Mesenchymal stem cell (in vitro differentiated cells and primary cell): ENCODE measurements at regions not wholly inside any gene's neighbourhood (a gene's known extent, or its start where the extent isn't known, plus 50 kb on each side); places are given as distances from the start of the nearest gene placed in this dataset.

Experiments used
- DNase-seq: peaks from one replicate; pipeline ENCODE4 v3.0.0-alpha.2; 2013
- H2AFZ ChIP-seq: one replicate; pipeline ENCODE4 v1.6.1; 2013; ENCODE audit warnings: low read depth, mild to moderate bottlenecking, control low read depth, inconsistent platforms, low read length, moderate library complexity
- H2AK5ac ChIP-seq: 2 replicates; pipeline ENCODE4 v1.6.1; 2013; ENCODE audit warnings: low read length, moderate library complexity, mild to moderate bottlenecking, inconsistent platforms; ENCODE audit not compliant: severe bottlenecking
- H2BK120ac ChIP-seq: one replicate; pipeline ENCODE4 v1.6.1; 2013; ENCODE audit warnings: low read depth, mild to moderate bottlenecking, inconsistent platforms, low read length, moderate library complexity
- H2BK12ac ChIP-seq, 2 experiments: one replicate each; pipeline ENCODE4 v1.6.1; 2013; ENCODE audit warnings: inconsistent platforms in 2 of 2, low read length in 2 of 2, mild to moderate bottlenecking in 2 of 2, moderate library complexity in 2 of 2, control low read depth in 1 of 2
- H2BK15ac ChIP-seq: one replicate; pipeline ENCODE4 v1.6.1; 2013; ENCODE audit warnings: mild to moderate bottlenecking, low read depth, inconsistent platforms; ENCODE audit not compliant: poor library complexity, severe bottlenecking
- H2BK5ac ChIP-seq: 2 replicates; pipeline ENCODE4 v1.6.1; 2013; ENCODE audit warnings: low read depth, mild to moderate bottlenecking, low read length, control low read depth, inconsistent platforms; ENCODE audit not compliant: poor library complexity, severe bottlenecking
- H3K14ac ChIP-seq, 2 experiments: one replicate each; pipeline ENCODE4 v1.6.1; 2013; ENCODE audit warnings: inconsistent platforms in 2 of 2, low read length in 2 of 2, control low read depth in 1 of 2, mild to moderate bottlenecking in 1 of 2, moderate library complexity in 1 of 2
- H3K18ac ChIP-seq, 2 experiments: one replicate each; pipeline ENCODE4 v1.6.1; 2013; ENCODE audit warnings: inconsistent platforms in 2 of 2, low read length in 2 of 2, control low read depth in 1 of 2, low read depth in 1 of 2, mild to moderate bottlenecking in 1 of 2
- H3K23ac ChIP-seq, 2 experiments: one replicate each; pipeline ENCODE4 v1.6.1; 2013; ENCODE audit warnings: inconsistent platforms in 2 of 2, low read length in 2 of 2, mild to moderate bottlenecking in 2 of 2, moderate library complexity in 2 of 2, control low read depth in 1 of 2
- H3K27ac ChIP-seq: 2 replicates; pipeline ENCODE4 v1.5.1; 2013; ENCODE audit warnings: mild to moderate bottlenecking, moderate library complexity, low read length, control low read depth, inconsistent platforms; ENCODE audit not compliant: poor library complexity, severe bottlenecking
- H3K27me3 ChIP-seq, 2 experiments: 2 replicates each; pipeline versions ENCODE4 v1.6.1 to v1.7.0; 2013; ENCODE audit warnings: low read length in 2 of 2, mild to moderate bottlenecking in 2 of 2, moderate library complexity in 2 of 2, control low read depth in 1 of 2, inconsistent platforms in 1 of 2; ENCODE audit not compliant: control insufficient read depth in 1 of 2, insufficient read depth in 1 of 2
- H3K36me3 ChIP-seq, 2 experiments: 2 replicates each; pipeline versions ENCODE4 v1.6.1 to v1.7.0; 2013; ENCODE audit warnings: low read length in 2 of 2, control low read depth in 1 of 2, inconsistent platforms in 1 of 2, low read depth in 1 of 2, mild to moderate bottlenecking in 1 of 2; ENCODE audit not compliant: insufficient read depth in 2 of 2, control insufficient read depth in 1 of 2
- H3K4ac ChIP-seq, 2 experiments: one replicate each; pipeline ENCODE4 v1.6.1; 2013; ENCODE audit warnings: inconsistent platforms in 2 of 2, low read length in 2 of 2, mild to moderate bottlenecking in 2 of 2, moderate library complexity in 2 of 2, control low read depth in 1 of 2, low read depth in 1 of 2
- H3K4me1 ChIP-seq: 2 replicates; pipeline ENCODE4 v1.6.1; 2013; ENCODE audit warnings: low read depth, low read length, control low read depth; ENCODE audit not compliant: control insufficient read depth, insufficient read depth
- H3K4me2 ChIP-seq: 2 replicates; pipeline ENCODE4 v1.6.1; 2013; ENCODE audit warnings: low read length, mild to moderate bottlenecking, inconsistent platforms; ENCODE audit not compliant: poor library complexity, severe bottlenecking
- H3K4me3 ChIP-seq, 2 experiments: 2 replicates each; pipeline versions ENCODE4 v1.5.1 to v1.7.0; 2013; ENCODE audit warnings: low read length in 2 of 2, mild to moderate bottlenecking in 2 of 2, control low read depth in 1 of 2, low read depth in 1 of 2; ENCODE audit not compliant: insufficient read depth in 1 of 2
- H3K79me1 ChIP-seq: replicated peaks from 2 replicates; pipeline ENCODE4 v1.6.1; 2013; ENCODE audit warnings: mild to moderate bottlenecking, control low read depth, low read length, inconsistent platforms; ENCODE audit not compliant: poor library complexity, severe bottlenecking
- H3K9ac ChIP-seq: 2 replicates; pipeline ENCODE4 v1.7.0; 2013; ENCODE audit warnings: mild to moderate bottlenecking, low read length, moderate library complexity
- H3K9me3 ChIP-seq: 2 replicates; pipeline ENCODE4 v1.7.0; 2013; ENCODE audit warnings: mild to moderate bottlenecking, low read length; ENCODE audit not compliant: control insufficient read depth
- H4K8ac ChIP-seq: one replicate; pipeline ENCODE4 v1.6.1; 2013; ENCODE audit warnings: inconsistent platforms, mild to moderate bottlenecking, low read length, moderate library complexity
- H4K91ac ChIP-seq: one replicate; pipeline ENCODE4 v1.6.1; 2013; ENCODE audit warnings: mild to moderate bottlenecking, low read length, inconsistent platforms
- WGBS: methylation state at CpG from one replicate; pipeline ENCODE4 v1.1.7; 2013; ENCODE audit warnings: mixed read lengths; 5-methylcytosine and 5-hydroxymethylcytosine counted together

DNA sequence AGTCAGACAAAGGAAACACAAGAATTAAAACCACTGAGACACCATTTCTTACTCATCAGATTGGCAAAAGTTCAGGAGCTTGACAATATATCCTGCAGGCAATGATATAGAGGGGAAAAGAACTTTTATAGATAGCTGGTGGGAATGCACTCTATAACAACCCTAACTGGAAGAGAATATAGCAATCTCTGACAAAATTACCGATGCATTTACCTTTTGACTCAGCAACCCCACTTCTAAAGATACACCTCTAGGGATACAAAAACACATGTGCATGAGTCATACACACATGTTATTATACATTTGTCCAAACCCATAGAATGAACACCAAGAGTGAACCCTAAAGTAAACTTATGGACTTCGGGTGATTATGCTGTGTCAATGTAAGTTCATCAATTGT lies 79.4 kb upstream of the SRD5A2 start:
- Histone ChIP-seq H2AFZ (no peak overlapping the region), H3K23ac (no peak overlapping the region), H3K18ac (no peak overlapping the region), H2BK5ac (no peak overlapping the region), H2BK12ac (no peak overlapping the region), H4K91ac (no peak overlapping the region), H3K4me1 (no peaks in the 10 kb centered on the region), H3K36me3 (no peaks in the 10 kb centered on the region), H4K8ac (no peak overlapping the region), H3K79me1 (no peaks in the 10 kb centered on the region), H3K9ac (no peak overlapping the region), H2BK15ac (no peak overlapping the region), H3K4ac (no peak overlapping the region), H2AK5ac (no peak overlapping the region), H3K27me3 (no peaks in the 10 kb centered on the region), H3K4me2 (no peak overlapping the region), H3K14ac (no peak overlapping the region), H3K4me3 (no peak overlapping the region), H3K27ac (no peak overlapping the region), H3K9me3 (peaks cover 3% of the 10 kb centered on the region), H2BK120ac (no peak overlapping the region)
- DNase-seq, result no peak
- WGBS, result 47% methylated on average over 2 of the region's 2 CpGs

DNA sequence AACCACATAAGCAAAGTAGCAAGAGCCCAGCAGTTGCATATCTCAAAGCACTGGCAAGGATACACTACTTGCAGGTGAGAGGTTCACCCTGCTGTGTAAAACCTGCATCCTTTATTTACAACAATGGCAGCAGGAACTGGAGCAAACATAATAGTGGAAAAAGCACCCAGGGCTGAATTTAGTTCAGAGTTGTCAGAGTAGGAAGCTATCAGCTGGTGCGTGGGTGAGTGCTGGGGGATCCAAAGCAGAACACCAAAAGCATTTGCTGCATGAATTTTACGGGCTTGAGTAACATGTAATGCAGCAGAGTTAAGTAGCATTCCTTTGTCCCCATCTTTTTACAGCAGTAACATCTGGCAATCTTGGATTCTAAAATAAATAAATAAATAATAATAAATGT lies 73.5 kb upstream of the SRD5A2 start:
- no peaks in the 10 kb centered on the region for H3K36me3 ChIP-seq
- WGBS, result 35% methylated on average over 2 of the region's 2 CpGs
- H3K4ac ChIP-seq, result no peak overlapping the region
- H3K4me3 ChIP-seq, result no peak overlapping the region
- no peak overlapping the region for H4K8ac ChIP-seq
- no peak overlapping the region for H4K91ac ChIP-seq
- no peak overlapping the region for H2BK120ac ChIP-seq
- no peak overlapping the region for H3K14ac ChIP-seq
- DNase-seq, result no peak
- H2AK5ac ChIP-seq, result no peak overlapping the region
- H3K9ac ChIP-seq, result no peak overlapping the region
- H3K9me3 ChIP-seq, result peaks cover 3% of the 10 kb centered on the region
- H3K27me3 ChIP-seq, result no peaks in the 10 kb centered on the region
- no peaks in the 10 kb centered on the region for H3K4me1 ChIP-seq
- no peak overlapping the region for H3K27ac ChIP-seq
- H3K4me2 ChIP-seq, result no peak overlapping the region
- no peak overlapping the region for H3K23ac ChIP-seq
- H2BK15ac ChIP-seq, result no peak overlapping the region
- H2AFZ ChIP-seq, result no peak overlapping the region
- H2BK5ac ChIP-seq, result no peak overlapping the region
- no peak overlapping the region for H3K18ac ChIP-seq
- no peaks in the 10 kb centered on the region for H3K79me1 ChIP-seq
- H2BK12ac ChIP-seq, result no peak overlapping the region

GRCh38 chr2:31651736-31652135 lies 71.0 kb upstream of the SRD5A2 start:
- Histone ChIP-seq H3K27me3 (no peaks in the 10 kb centered on the region), H3K9ac (no peak overlapping the region), H2BK15ac (no peak overlapping the region), H3K4me1 (no peaks in the 10 kb centered on the region), H2BK12ac (no peak overlapping the region), H3K4ac (no peak overlapping the region), H3K14ac (no peak overlapping the region), H4K8ac (no peak overlapping the region), H3K36me3 (no peaks in the 10 kb centered on the region), H3K79me1 (no peaks in the 10 kb centered on the region), H2BK5ac (no peak overlapping the region), H2BK120ac (no peak overlapping the region), H2AFZ (no peak overlapping the region), H2AK5ac (no peak overlapping the region), H3K23ac (no peak overlapping the region), H3K18ac (no peak overlapping the region), H4K91ac (no peak overlapping the region), H3K4me2 (no peak overlapping the region), H3K4me3 (no peak overlapping the region), H3K9me3 (no peaks in the 10 kb centered on the region), H3K27ac (no peak overlapping the region)
- WGBS, result 75% methylated on average over 6 of the region's 6 CpGs
- DNase-seq, result no peak

GRCh38 chr2:31651267-31651666 lies 70.5 kb upstream of the SRD5A2 start:
- H2BK15ac ChIP-seq, result no peak overlapping the region

More at GRCh38 chr2:31651267-31651666, 70.5 kb upstream of the SRD5A2 start:
- Histone ChIP-seq H3K4ac (no peak overlapping the region), H3K9ac (no peak overlapping the region), H3K14ac (no peak overlapping the region), H2BK120ac (no peak overlapping the region), H3K36me3 (no peaks in the 10 kb centered on the region), H3K79me1 (no peaks in the 10 kb centered on the region), H2AK5ac (no peak overlapping the region), H3K23ac (no peak overlapping the region), H3K4me3 (no peak overlapping the region), H3K9me3 (no peaks in the 10 kb centered on the region), H3K4me1 (no peaks in the 10 kb centered on the region), H4K91ac (no peak overlapping the region), H2AFZ (no peak overlapping the region), H3K4me2 (no peak overlapping the region), H2BK5ac (no peak overlapping the region), H2BK12ac (no peak overlapping the region), H4K8ac (no peak overlapping the region), H3K27ac (no peak overlapping the region), H3K18ac (no peak overlapping the region), H3K27me3 (no peaks in the 10 kb centered on the region)
- no peak for DNase-seq
- 78% methylated on average over 2 of the region's 2 CpGs for WGBS
